ENCODE measurements at regions not wholly inside any gene's neighbourhood (a gene's known extent, or its start where the extent isn't known, plus 50 kb on each side); places are given as distances from the start of the nearest gene placed in this dataset.

GRCh38 chr2:193845604-193846003 lies 1650.9 kb upstream of the TMEFF2 start:
- TF ChIP-seq CTCF (conservative IDR thresholded peaks at IDR 0.05; ENCODE audit: low read length) (no peak), EZH2phosphoT487 (IDR thresholded peaks at IDR 0.05; ENCODE audit: borderline replicate concordance) (no peak)
